Spleen (tissue), 7 donors: ENCODE measurements at regions not wholly inside any gene's neighbourhood (a gene's known extent, or its start where the extent isn't known, plus 50 kb on each side); places are given as distances from the start of the nearest gene placed in this dataset.

Experiments used
- POLR2AphosphoS5 ChIP-seq, 3 donors: sonication (generic); formaldehyde crosslinking; IDR thresholded peaks; one replicate each; pipeline ENCODE4 v1.5.1; 2017; ENCODE audit warnings: antibody characterized with exemption in 3 of 3
- TF ChIP-seq, protein P1 (sequence below), 11 experiments: fragments of 200-600 bp in 7 of 11; fragments of 450-650 bp in 4 of 11; sonication (generic) in 4 of 11; IDR thresholded peaks in 8 of 11; conservative IDR thresholded peaks in 3 of 11; 1 replicate in 7 of 11; 2 replicates in 4 of 11; pipeline versions ENCODE4 v1.4.0 to v1.8.0; 2016 to 2021; ENCODE audit warnings: antibody characterized with exemption in 11 of 11, inconsistent platforms in 4 of 11, mild to moderate bottlenecking in 1 of 11
- donor health status: DM: no; HTN: no; CAD: no; lungs with moderate emphysema.
- donor health status: DM: no; HTN: no; CAD: no.
- donor health status: DM: no; HTN: no; CAD: no.

DNA sequence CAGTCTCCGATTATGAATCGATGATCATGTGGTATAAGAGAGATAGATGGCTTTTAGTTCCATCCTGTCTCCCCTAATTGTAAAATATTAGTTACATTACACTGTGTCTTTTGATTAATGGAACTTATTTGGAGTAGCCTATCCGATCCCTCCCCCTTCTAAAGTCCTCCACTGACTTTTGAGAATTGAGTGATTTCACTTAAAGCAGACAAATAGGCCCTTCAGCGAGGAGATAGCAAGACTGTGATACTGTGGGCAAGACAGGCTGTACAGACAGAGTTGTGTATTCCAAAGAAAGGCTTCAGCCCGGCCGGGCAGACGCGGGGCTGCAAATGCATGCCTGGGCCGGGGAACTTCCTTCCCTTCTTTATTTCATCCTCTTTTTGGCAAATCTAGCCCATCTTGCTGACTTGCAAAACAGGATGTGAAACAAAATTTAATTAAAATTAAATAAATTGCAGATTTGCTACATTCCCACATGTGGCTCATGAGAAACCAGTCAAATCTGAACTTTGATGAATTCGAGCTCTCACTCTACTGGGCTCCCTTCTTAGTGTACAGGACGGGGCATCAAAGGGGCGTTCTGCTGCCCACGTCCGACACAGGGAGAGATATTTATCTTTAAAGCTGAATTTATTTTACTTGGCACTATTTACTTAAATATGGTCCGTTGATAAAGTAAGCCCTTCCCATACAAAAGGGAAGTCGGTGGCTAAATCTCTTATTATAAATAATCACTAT lies 314.8 kb downstream of the ZNF536 start:
- no peak for TF ChIP-seq POLR2AphosphoS5 (IDR thresholded peaks at IDR 0.05)
- TF ChIP-seq, protein P1, sequence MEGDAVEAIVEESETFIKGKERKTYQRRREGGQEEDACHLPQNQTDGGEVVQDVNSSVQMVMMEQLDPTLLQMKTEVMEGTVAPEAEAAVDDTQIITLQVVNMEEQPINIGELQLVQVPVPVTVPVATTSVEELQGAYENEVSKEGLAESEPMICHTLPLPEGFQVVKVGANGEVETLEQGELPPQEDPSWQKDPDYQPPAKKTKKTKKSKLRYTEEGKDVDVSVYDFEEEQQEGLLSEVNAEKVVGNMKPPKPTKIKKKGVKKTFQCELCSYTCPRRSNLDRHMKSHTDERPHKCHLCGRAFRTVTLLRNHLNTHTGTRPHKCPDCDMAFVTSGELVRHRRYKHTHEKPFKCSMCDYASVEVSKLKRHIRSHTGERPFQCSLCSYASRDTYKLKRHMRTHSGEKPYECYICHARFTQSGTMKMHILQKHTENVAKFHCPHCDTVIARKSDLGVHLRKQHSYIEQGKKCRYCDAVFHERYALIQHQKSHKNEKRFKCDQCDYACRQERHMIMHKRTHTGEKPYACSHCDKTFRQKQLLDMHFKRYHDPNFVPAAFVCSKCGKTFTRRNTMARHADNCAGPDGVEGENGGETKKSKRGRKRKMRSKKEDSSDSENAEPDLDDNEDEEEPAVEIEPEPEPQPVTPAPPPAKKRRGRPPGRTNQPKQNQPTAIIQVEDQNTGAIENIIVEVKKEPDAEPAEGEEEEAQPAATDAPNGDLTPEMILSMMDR (IDR thresholded peaks at IDR 0.05 in 8 of 11, conservative IDR thresholded peaks at IDR 0.05 in 3 of 11) = no peak
